ENCODE measurements at regions not wholly inside any gene's neighbourhood (a gene's known extent, or its start where the extent isn't known, plus 50 kb on each side); places are given as distances from the start of the nearest gene placed in this dataset.

DNA sequence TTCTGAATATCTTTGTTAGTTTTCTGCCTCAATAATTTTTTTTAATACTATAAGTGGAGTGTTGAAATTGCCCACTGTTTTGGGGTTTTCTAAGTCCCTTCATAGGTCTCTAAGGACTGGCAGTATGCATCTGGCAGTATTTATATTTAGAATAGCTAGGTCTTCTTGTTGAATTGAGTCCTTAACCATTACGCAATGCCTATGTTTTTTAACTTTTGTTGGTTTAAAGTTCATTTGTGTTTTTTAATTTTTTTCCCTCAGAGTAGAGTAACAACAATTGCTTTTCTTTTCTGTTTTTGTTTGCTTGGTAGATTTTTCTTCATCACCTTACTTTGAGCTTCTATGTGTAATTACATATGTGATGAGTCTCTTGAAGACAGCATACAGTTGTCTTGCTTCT, 375.9 kb upstream of the EYS start:
- Histone ChIP-seq H2AFZ (ENCODE audit: low read length) (no peak overlapping the region), H3K9me2 (replicated peaks; ENCODE audit: insufficient read depth, low read length) (no peaks in the 10 kb centered on the region), H3K4me2 (ENCODE audit: low read depth, low read length, poor library complexity, severe bottlenecking) (no peak overlapping the region), H3K36me3 (ENCODE audit: insufficient read depth, low read length) (no peaks in the 10 kb centered on the region), H3K4me1 (ENCODE audit: low read length) (no peaks in the 10 kb centered on the region), H3K9me3 (ENCODE audit: low read length) (peaks cover 31% of the 10 kb centered on the region), H4K20me1 (ENCODE audit: insufficient read depth, low read depth, low read length) (no peaks in the 10 kb centered on the region), H3K79me2 (ENCODE audit: low read length) (no peaks in the 10 kb centered on the region), H3K9ac (ENCODE audit: low read length) (no peak overlapping the region), H3K27ac (ENCODE audit: low read length) (no peak overlapping the region), H3K4me3 (ENCODE audit: low read length) (no peak overlapping the region), H3K27me3 (ENCODE audit: low read length) (no peaks in the 10 kb centered on the region)
- no peak for DNase-seq

DNA sequence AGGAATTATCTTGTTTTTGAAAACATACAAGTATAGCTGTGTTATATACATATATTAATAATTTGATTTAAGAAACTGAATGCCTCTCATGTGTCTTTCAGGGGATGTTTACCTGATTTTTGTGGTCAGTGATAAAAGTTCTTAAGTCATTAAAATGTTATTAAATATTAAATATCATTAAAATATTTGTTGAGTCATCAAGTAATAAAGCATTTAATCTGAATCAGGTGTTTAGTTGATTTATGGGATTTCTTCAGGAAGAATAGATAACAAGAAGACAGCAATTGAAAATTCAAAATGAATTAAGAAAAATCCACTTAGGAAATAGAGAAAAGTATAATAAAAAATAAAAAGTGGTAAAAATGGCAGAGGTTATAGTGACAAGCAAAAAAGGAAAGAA, 361.9 kb upstream of the EYS start:
- Histone ChIP-seq H4K20me1 (ENCODE audit: insufficient read depth, low read depth, low read length) (no peaks in the 10 kb centered on the region), H3K9me3 (ENCODE audit: low read length) (peaks cover 15% of the 10 kb centered on the region), H3K27ac (ENCODE audit: low read length) (no peak overlapping the region), H3K27me3 (ENCODE audit: low read length) (no peaks in the 10 kb centered on the region), H3K9ac (ENCODE audit: low read length) (no peak overlapping the region), H3K9me2 (replicated peaks; ENCODE audit: insufficient read depth, low read length) (no peaks in the 10 kb centered on the region), H3K79me2 (ENCODE audit: low read length) (no peaks in the 10 kb centered on the region), H3K36me3 (ENCODE audit: insufficient read depth, low read length) (no peaks in the 10 kb centered on the region), H3K4me2 (ENCODE audit: low read depth, low read length, poor library complexity, severe bottlenecking) (no peak overlapping the region), H3K4me1 (ENCODE audit: low read length) (no peaks in the 10 kb centered on the region), H2AFZ (ENCODE audit: low read length) (no peak overlapping the region), H3K4me3 (ENCODE audit: low read length) (no peak overlapping the region)
- DNase-seq: no peak

GRCh38 chr6:66068033-66068432, 361.0 kb upstream of the EYS start:
- H3K27me3 ChIP-seq (ENCODE audit: low read length): no peaks in the 10 kb centered on the region
- H3K36me3 ChIP-seq (ENCODE audit: insufficient read depth, low read length): no peaks in the 10 kb centered on the region
- no peak overlapping the region for H3K9ac ChIP-seq (ENCODE audit: low read length)
- H4K20me1 ChIP-seq (ENCODE audit: insufficient read depth, low read depth, low read length): no peaks in the 10 kb centered on the region
- no peak overlapping the region for H3K4me3 ChIP-seq (ENCODE audit: low read length)
- H2AFZ ChIP-seq (ENCODE audit: low read length): no peak overlapping the region
- peaks cover 10% of the 10 kb centered on the region for H3K9me3 ChIP-seq (ENCODE audit: low read length)
- H3K4me2 ChIP-seq (ENCODE audit: low read depth, low read length, poor library complexity, severe bottlenecking): no peak overlapping the region
- no peaks in the 10 kb centered on the region for H3K4me1 ChIP-seq (ENCODE audit: low read length)
- DNase-seq: no peak
- H3K9me2 ChIP-seq (replicated peaks; ENCODE audit: insufficient read depth, low read length): no peaks in the 10 kb centered on the region
- no peaks in the 10 kb centered on the region for H3K79me2 ChIP-seq (ENCODE audit: low read length)
- no peak overlapping the region for H3K27ac ChIP-seq (ENCODE audit: low read length)

GRCh38 chr6:66065313-66065712, 358.3 kb upstream of the EYS start:
- Histone ChIP-seq H2AFZ (ENCODE audit: low read length) (no peak overlapping the region), H3K9ac (ENCODE audit: low read length) (no peak overlapping the region), H3K9me3 (ENCODE audit: low read length) (peaks cover 13% of the 10 kb centered on the region; the same call in 1 of the 2 replicates), H3K4me3 (ENCODE audit: low read length) (no peak overlapping the region), H3K4me1 (ENCODE audit: low read length) (no peaks in the 10 kb centered on the region), H3K27me3 (ENCODE audit: low read length) (no peaks in the 10 kb centered on the region), H3K36me3 (ENCODE audit: insufficient read depth, low read length) (no peaks in the 10 kb centered on the region), H3K79me2 (ENCODE audit: low read length) (no peaks in the 10 kb centered on the region), H3K9me2 (replicated peaks; ENCODE audit: insufficient read depth, low read length) (no peaks in the 10 kb centered on the region), H4K20me1 (ENCODE audit: insufficient read depth, low read depth, low read length) (no peaks in the 10 kb centered on the region), H3K27ac (ENCODE audit: low read length) (no peak overlapping the region), H3K4me2 (ENCODE audit: low read depth, low read length, poor library complexity, severe bottlenecking) (no peak overlapping the region)
- no peak for DNase-seq

DNA sequence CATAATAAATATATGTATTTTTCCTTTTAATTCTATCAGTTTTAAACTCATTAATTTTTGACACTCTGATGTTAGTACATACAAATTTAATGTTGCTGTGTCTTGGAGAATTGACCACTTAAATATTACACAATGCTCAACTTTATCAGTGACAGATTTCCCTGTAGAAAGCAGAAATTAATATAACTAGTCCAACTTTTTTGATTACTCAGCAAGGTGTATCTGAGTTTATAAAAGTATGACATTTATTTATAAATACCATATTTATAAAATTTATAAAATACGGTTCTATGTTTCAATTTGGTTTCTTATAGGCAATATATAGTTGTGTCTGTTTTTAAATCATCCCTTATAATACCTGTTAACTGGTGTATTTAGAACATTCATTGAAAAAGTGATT, 350.0 kb upstream of the EYS start:
- Histone ChIP-seq H3K79me2 (ENCODE audit: low read length) (no peaks in the 10 kb centered on the region), H3K4me1 (ENCODE audit: low read length) (no peaks in the 10 kb centered on the region), H3K27me3 (ENCODE audit: low read length) (no peaks in the 10 kb centered on the region), H3K36me3 (ENCODE audit: insufficient read depth, low read length) (no peaks in the 10 kb centered on the region), H2AFZ (ENCODE audit: low read length) (no peak overlapping the region), H3K4me2 (ENCODE audit: low read depth, low read length, poor library complexity, severe bottlenecking) (no peak overlapping the region), H4K20me1 (ENCODE audit: insufficient read depth, low read depth, low read length) (no peaks in the 10 kb centered on the region), H3K9me3 (ENCODE audit: low read length) (peaks cover 12% of the 10 kb centered on the region), H3K4me3 (ENCODE audit: low read length) (no peak overlapping the region), H3K9me2 (replicated peaks; ENCODE audit: insufficient read depth, low read length) (no peaks in the 10 kb centered on the region), H3K27ac (ENCODE audit: low read length) (no peak overlapping the region), H3K9ac (ENCODE audit: low read length) (no peak overlapping the region)
- DNase-seq: no peak

DNA sequence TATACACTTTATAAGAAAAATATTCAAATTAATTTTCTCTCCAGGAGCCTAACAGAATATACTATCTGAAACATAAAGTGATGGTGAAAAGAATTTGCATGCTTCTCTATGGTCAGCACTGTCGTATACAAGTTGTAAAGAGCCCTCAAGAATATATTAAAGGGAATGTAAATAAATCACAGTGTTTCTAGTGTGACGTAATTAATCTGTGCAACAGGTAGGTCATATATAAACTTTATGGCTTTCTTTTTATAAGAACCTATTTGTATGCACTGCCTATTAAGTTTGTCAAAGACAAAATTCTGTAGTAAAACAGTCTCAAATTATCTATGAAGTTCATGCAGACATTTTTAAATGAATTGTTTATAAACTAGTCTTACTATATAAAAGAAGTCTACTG, 347.9 kb upstream of the EYS start:
- H3K4me2 ChIP-seq (ENCODE audit: low read depth, low read length, poor library complexity, severe bottlenecking): no peak overlapping the region
- H3K4me3 ChIP-seq (ENCODE audit: low read length): no peak overlapping the region
- no peak for DNase-seq
- no peak overlapping the region for H3K9ac ChIP-seq (ENCODE audit: low read length)
- no peak overlapping the region for H3K27ac ChIP-seq (ENCODE audit: low read length)
- peaks cover 11% of the 10 kb centered on the region for H3K9me3 ChIP-seq (ENCODE audit: low read length)
- H3K4me1 ChIP-seq (ENCODE audit: low read length): no peaks in the 10 kb centered on the region
- no peaks in the 10 kb centered on the region for H4K20me1 ChIP-seq (ENCODE audit: insufficient read depth, low read depth, low read length)
- no peaks in the 10 kb centered on the region for H3K36me3 ChIP-seq (ENCODE audit: insufficient read depth, low read length)
- H2AFZ ChIP-seq (ENCODE audit: low read length): no peak overlapping the region
- H3K79me2 ChIP-seq (ENCODE audit: low read length): no peaks in the 10 kb centered on the region
- no peaks in the 10 kb centered on the region for H3K9me2 ChIP-seq (replicated peaks; ENCODE audit: insufficient read depth, low read length)
- no peaks in the 10 kb centered on the region for H3K27me3 ChIP-seq (ENCODE audit: low read length)

- Histone ChIP-seq H4K20me1 (ENCODE audit: insufficient read depth, low read depth, low read length) (no peaks in the 10 kb centered on the region), H3K27ac (ENCODE audit: low read length) (no peak overlapping the region), H3K36me3 (ENCODE audit: insufficient read depth, low read length) (no peaks in the 10 kb centered on the region), H3K9me2 (replicated peaks; ENCODE audit: insufficient read depth, low read length) (no peaks in the 10 kb centered on the region), H3K27me3 (ENCODE audit: low read length) (no peaks in the 10 kb centered on the region), H3K79me2 (ENCODE audit: low read length) (no peaks in the 10 kb centered on the region), H3K4me3 (ENCODE audit: low read length) (no peak overlapping the region), H2AFZ (ENCODE audit: low read length) (no peak overlapping the region), H3K9me3 (ENCODE audit: low read length) (peaks cover 11% of the 10 kb centered on the region), H3K9ac (ENCODE audit: low read length) (no peak overlapping the region), H3K4me1 (ENCODE audit: low read length) (no peaks in the 10 kb centered on the region), H3K4me2 (ENCODE audit: low read depth, low read length, poor library complexity, severe bottlenecking) (no peak overlapping the region)
- DNase-seq: no peak
These were observed 344.8 kb upstream of the EYS start for GRCh38 chr6:66051812-66052211.

- H3K4me2 ChIP-seq (ENCODE audit: low read depth, low read length, poor library complexity, severe bottlenecking): no peak overlapping the region
- H3K79me2 ChIP-seq (ENCODE audit: low read length): no peaks in the 10 kb centered on the region
- no peak overlapping the region for H2AFZ ChIP-seq (ENCODE audit: low read length)
- H3K27me3 ChIP-seq (ENCODE audit: low read length): no peaks in the 10 kb centered on the region
- no peaks in the 10 kb centered on the region for H4K20me1 ChIP-seq (ENCODE audit: insufficient read depth, low read depth, low read length)
- H3K4me1 ChIP-seq (ENCODE audit: low read length): no peaks in the 10 kb centered on the region
- no peak overlapping the region for H3K27ac ChIP-seq (ENCODE audit: low read length)
- H3K36me3 ChIP-seq (ENCODE audit: insufficient read depth, low read length): no peaks in the 10 kb centered on the region
- no peak overlapping the region for H3K4me3 ChIP-seq (ENCODE audit: low read length)
- H3K9me3 ChIP-seq (ENCODE audit: low read length): peaks cover 15% of the 10 kb centered on the region
- H3K9ac ChIP-seq (ENCODE audit: low read length): no peak overlapping the region
- no peaks in the 10 kb centered on the region for H3K9me2 ChIP-seq (replicated peaks; ENCODE audit: insufficient read depth, low read length)
- DNase-seq: no peak
These were observed 341.9 kb upstream of the EYS start for GRCh38 chr6:66048684-66049474.

Data from Karpas-422 (cell line).